Neutrophil (primary cell): ENCODE measurements at regions not wholly inside any gene's neighbourhood (a gene's known extent, or its start where the extent isn't known, plus 50 kb on each side); places are given as distances from the start of the nearest gene placed in this dataset.

ENCODE experiments used
- H3K27ac ChIP-seq: fragments of 200-600 bp; sonication (generic); 2 replicates; pipeline ENCODE4 v1.5.1; 2016; ENCODE audit warnings: mild to moderate bottlenecking, moderate library complexity
- H3K27me3 ChIP-seq: fragments of 200-600 bp; sonication (generic); 2 replicates; pipeline ENCODE4 v1.6.0; 2016; ENCODE audit warnings: mild to moderate bottlenecking
- H3K36me3 ChIP-seq: fragments of 200-600 bp; sonication (generic); 2 replicates; pipeline ENCODE4 v1.5.1; 2017
- H3K4me1 ChIP-seq, 2 experiments: fragments of 200-600 bp in 1 of 2; sonication (generic) in 1 of 2; 1 replicate in 1 of 2; 2 replicates in 1 of 2; pipeline versions ENCODE4 v1.5.1 to v1.6.1; 2013 to 2016; ENCODE audit warnings: low read depth in 1 of 2, low read length in 1 of 2, mild to moderate bottlenecking in 1 of 2, moderate library complexity in 1 of 2; ENCODE audit not compliant: control insufficient read depth in 1 of 2, insufficient read depth in 1 of 2
- H3K4me3 ChIP-seq, 2 experiments: fragments of 200-600 bp in 1 of 2; sonication (generic) in 1 of 2; 1 replicate in 1 of 2; 2 replicates in 1 of 2; pipeline ENCODE4 v1.5.1; 2013 to 2016; ENCODE audit warnings: low read depth in 1 of 2, low read length in 1 of 2, mild to moderate bottlenecking in 1 of 2, moderate library complexity in 1 of 2
- H3K9me3 ChIP-seq: fragments of 200-600 bp; sonication (generic); 2 replicates; pipeline ENCODE4 v1.5.1; 2016
- CTCF ChIP-seq: fragments of 200-600 bp; sonication (generic); IDR thresholded peaks from 2 replicates; pipeline ENCODE4 v1.5.1; 2016; ENCODE audit warnings: antibody characterized with exemption

GRCh38 chr1:209227941-209228340, 355.6 kb upstream of the CAMK1G start:
- no peak overlapping the region for H3K4me3 ChIP-seq
- H3K27ac ChIP-seq: no peak overlapping the region
- H3K4me1 ChIP-seq: no peaks in the 10 kb centered on the region
- no peak for TF ChIP-seq CTCF
- peaks cover 31% of the 10 kb centered on the region for H3K27me3 ChIP-seq
- no peaks in the 10 kb centered on the region for H3K9me3 ChIP-seq
- no peaks in the 10 kb centered on the region for H3K36me3 ChIP-seq

DNA sequence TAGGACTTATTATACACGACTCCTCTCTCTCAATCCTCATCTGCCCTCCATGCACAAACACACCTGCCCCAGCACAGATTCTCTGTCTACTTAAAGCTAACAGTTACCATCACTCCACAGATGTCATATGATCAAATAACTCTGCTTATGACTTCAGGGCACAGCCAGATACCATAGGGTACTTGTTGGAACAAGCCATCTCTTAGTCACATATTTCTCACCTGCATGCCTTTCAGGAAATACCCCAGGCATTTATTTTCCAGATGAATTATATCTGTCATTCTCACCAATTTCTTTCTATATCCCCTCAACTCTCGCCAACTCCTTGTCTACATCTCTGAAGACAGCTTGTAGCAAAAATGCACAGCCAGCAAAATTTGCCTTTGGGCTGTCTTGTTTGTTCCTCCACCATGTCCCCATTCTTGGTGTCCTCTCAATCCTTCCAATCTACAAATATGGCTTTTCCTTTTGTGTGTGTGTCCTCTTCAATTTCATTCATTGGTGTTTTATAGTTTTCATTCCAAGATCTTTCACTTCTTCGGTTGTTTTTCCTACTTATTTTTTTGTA, 353.9 kb upstream of the CAMK1G start:
- no peak overlapping the region for H3K27ac ChIP-seq
- H3K9me3 ChIP-seq: no peaks in the 10 kb centered on the region
- no peak for TF ChIP-seq CTCF
- no peaks in the 10 kb centered on the region for H3K36me3 ChIP-seq
- peaks cover 33% of the 10 kb centered on the region for H3K27me3 ChIP-seq
- no peaks in the 10 kb centered on the region for H3K4me1 ChIP-seq
- no peak overlapping the region for H3K4me3 ChIP-seq

- Histone ChIP-seq H3K27ac (no peak overlapping the region), H3K36me3 (no peaks in the 10 kb centered on the region), H3K9me3 (no peaks in the 10 kb centered on the region), H3K4me3 (no peak overlapping the region), H3K27me3 (peaks cover 33% of the 10 kb centered on the region), H3K4me1 (no peaks in the 10 kb centered on the region)
- TF ChIP-seq CTCF: no peak
These were observed 353.2 kb upstream of the CAMK1G start for GRCh38 chr1:209230314-209230713.

DNA sequence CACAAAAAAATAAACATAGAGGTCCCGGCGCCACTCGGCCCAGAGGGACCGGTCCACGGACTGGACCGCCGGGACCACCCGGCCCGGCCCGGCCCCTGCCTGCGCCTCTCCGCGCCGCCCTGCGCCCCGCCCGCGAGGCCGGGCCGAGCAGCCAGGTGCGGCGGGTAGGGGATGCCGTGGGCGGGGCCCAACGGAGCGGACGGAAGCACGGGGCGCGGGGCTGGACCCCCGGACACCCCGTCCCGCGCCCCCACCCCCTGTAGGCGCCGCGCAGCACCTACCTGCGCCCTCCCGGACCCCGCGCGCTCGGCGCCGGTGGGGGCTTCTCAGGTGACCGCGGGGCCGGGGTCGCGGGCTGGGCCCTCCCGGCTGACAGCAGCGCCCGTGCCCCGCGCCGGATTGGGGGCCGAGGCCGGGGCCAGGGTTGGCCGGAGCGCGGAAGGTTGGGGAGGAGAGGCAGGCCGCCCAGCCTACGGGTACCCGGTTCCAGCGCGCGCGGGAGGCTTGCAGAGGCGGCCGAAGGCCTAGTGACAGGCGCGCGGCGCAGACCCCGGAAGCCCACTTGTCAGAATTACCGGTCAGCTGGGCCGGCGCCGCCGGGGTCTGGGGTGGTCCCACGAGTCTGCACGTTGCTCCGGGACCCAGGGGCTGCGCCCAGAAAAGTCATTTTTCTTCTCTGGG, 351.9 kb upstream of the CAMK1G start:
- peaks cover 33% of the 10 kb centered on the region for H3K27me3 ChIP-seq
- H3K27ac ChIP-seq: no peak overlapping the region
- no peaks in the 10 kb centered on the region for H3K36me3 ChIP-seq
- H3K4me3 ChIP-seq: no peak overlapping the region
- no peaks in the 10 kb centered on the region for H3K4me1 ChIP-seq
- no peak for TF ChIP-seq CTCF
- H3K9me3 ChIP-seq: no peaks in the 10 kb centered on the region

- no peaks in the 10 kb centered on the region for H3K9me3 ChIP-seq
- TF ChIP-seq CTCF: no peak
- no peaks in the 10 kb centered on the region for H3K4me1 ChIP-seq
- no peak overlapping the region for H3K27ac ChIP-seq
- H3K4me3 ChIP-seq: no peak overlapping the region
- no peaks in the 10 kb centered on the region for H3K36me3 ChIP-seq
- peaks cover 33% of the 10 kb centered on the region for H3K27me3 ChIP-seq
These were observed 351.3 kb upstream of the CAMK1G start for GRCh38 chr1:209232197-209232596.
